ENCODE measurements at regions not wholly inside any gene's neighbourhood (a gene's known extent, or its start where the extent isn't known, plus 50 kb on each side); places are given as distances from the start of the nearest gene placed in this dataset.

- H3K4me3 ChIP-seq (ENCODE audit: low read length): no peak overlapping the region
- no peaks in the 10 kb centered on the region for H3K36me3 ChIP-seq (ENCODE audit: control insufficient read depth, low read depth, low read length)
- H3K27ac ChIP-seq (ENCODE audit: low read length): no peak overlapping the region
- H3K9me3 ChIP-seq (ENCODE audit: control insufficient read depth, low read depth, low read length): no peaks in the 10 kb centered on the region
- H3K4me1 ChIP-seq (ENCODE audit: control insufficient read depth, low read depth, low read length): peaks cover 10% of the 10 kb centered on the region
- no peak overlapping the region for H3K9ac ChIP-seq (ENCODE audit: low read length)
- H3K27me3 ChIP-seq (ENCODE audit: control insufficient read depth, insufficient read depth, low read length): no peaks in the 10 kb centered on the region
Observed at GRCh38 chr20:22513574-22513973, 70.8 kb downstream of the FOXA2 start.

- no peak overlapping the region for H3K9ac ChIP-seq (ENCODE audit: low read length)
- no peak overlapping the region for H3K27ac ChIP-seq (ENCODE audit: low read length)
- H3K27me3 ChIP-seq (ENCODE audit: control insufficient read depth, insufficient read depth, low read length): no peaks in the 10 kb centered on the region
- no peaks in the 10 kb centered on the region for H3K9me3 ChIP-seq (ENCODE audit: control insufficient read depth, low read depth, low read length)
- H3K36me3 ChIP-seq (ENCODE audit: control insufficient read depth, low read depth, low read length): no peaks in the 10 kb centered on the region
- H3K4me1 ChIP-seq (ENCODE audit: control insufficient read depth, low read depth, low read length): peaks cover 10% of the 10 kb centered on the region
- no peak overlapping the region for H3K4me3 ChIP-seq (ENCODE audit: low read length)
Observed at GRCh38 chr20:22512911-22513489, 71.4 kb downstream of the FOXA2 start.

- Histone ChIP-seq H3K36me3 (ENCODE audit: control insufficient read depth, low read depth, low read length) (no peaks in the 10 kb centered on the region), H3K4me3 (ENCODE audit: low read length) (no peak overlapping the region), H3K4me1 (ENCODE audit: control insufficient read depth, low read depth, low read length) (peaks cover 10% of the 10 kb centered on the region), H3K9me3 (ENCODE audit: control insufficient read depth, low read depth, low read length) (no peaks in the 10 kb centered on the region), H3K9ac (ENCODE audit: low read length) (no peak overlapping the region), H3K27ac (ENCODE audit: low read length) (no peak overlapping the region), H3K27me3 (ENCODE audit: control insufficient read depth, insufficient read depth, low read length) (no peaks in the 10 kb centered on the region)
Observed at GRCh38 chr20:22511943-22512910, 72.1 kb downstream of the FOXA2 start.

GRCh38 chr20:22509843-22510147 is 74.6 kb downstream of the FOXA2 start:
- Histone ChIP-seq H3K9ac (ENCODE audit: low read length) (no peak overlapping the region), H3K27me3 (ENCODE audit: control insufficient read depth, insufficient read depth, low read length) (no peaks in the 10 kb centered on the region), H3K9me3 (ENCODE audit: control insufficient read depth, low read depth, low read length) (no peaks in the 10 kb centered on the region), H3K36me3 (ENCODE audit: control insufficient read depth, low read depth, low read length) (no peaks in the 10 kb centered on the region), H3K27ac (ENCODE audit: low read length) (no peak overlapping the region), H3K4me1 (ENCODE audit: control insufficient read depth, low read depth, low read length) (peaks cover 10% of the 10 kb centered on the region), H3K4me3 (ENCODE audit: low read length) (no peak overlapping the region)

- Histone ChIP-seq H3K9ac (ENCODE audit: low read length) (no peak overlapping the region), H3K27ac (ENCODE audit: low read length) (no peak overlapping the region), H3K27me3 (ENCODE audit: control insufficient read depth, insufficient read depth, low read length) (no peaks in the 10 kb centered on the region), H3K9me3 (ENCODE audit: control insufficient read depth, low read depth, low read length) (no peaks in the 10 kb centered on the region), H3K36me3 (ENCODE audit: control insufficient read depth, low read depth, low read length) (no peaks in the 10 kb centered on the region), H3K4me1 (ENCODE audit: control insufficient read depth, low read depth, low read length) (peaks cover 10% of the 10 kb centered on the region), H3K4me3 (ENCODE audit: low read length) (no peak overlapping the region)
Observed at GRCh38 chr20:22509090-22509842, 75.1 kb downstream of the FOXA2 start.

GRCh38 chr20:22508426-22508825 is 75.9 kb downstream of the FOXA2 start:
- Histone ChIP-seq H3K4me3 (ENCODE audit: low read length) (no peak overlapping the region), H3K27ac (ENCODE audit: low read length) (no peak overlapping the region), H3K9me3 (ENCODE audit: control insufficient read depth, low read depth, low read length) (no peaks in the 10 kb centered on the region), H3K36me3 (ENCODE audit: control insufficient read depth, low read depth, low read length) (no peaks in the 10 kb centered on the region), H3K4me1 (ENCODE audit: control insufficient read depth, low read depth, low read length) (peaks cover 10% of the 10 kb centered on the region), H3K27me3 (ENCODE audit: control insufficient read depth, insufficient read depth, low read length) (no peaks in the 10 kb centered on the region), H3K9ac (ENCODE audit: low read length) (no peak overlapping the region)

GRCh38 chr20:22507240-22507961 is 77.0 kb downstream of the FOXA2 start:
- Histone ChIP-seq H3K4me3 (ENCODE audit: low read length) (no peak overlapping the region), H3K27me3 (ENCODE audit: control insufficient read depth, insufficient read depth, low read length) (no peaks in the 10 kb centered on the region), H3K4me1 (ENCODE audit: control insufficient read depth, low read depth, low read length) (peaks cover 6% of the 10 kb centered on the region), H3K9ac (ENCODE audit: low read length) (no peak overlapping the region), H3K27ac (ENCODE audit: low read length) (no peak overlapping the region), H3K9me3 (ENCODE audit: control insufficient read depth, low read depth, low read length) (no peaks in the 10 kb centered on the region), H3K36me3 (ENCODE audit: control insufficient read depth, low read depth, low read length) (no peaks in the 10 kb centered on the region)

GRCh38 chr20:22506827-22507226 is 77.5 kb downstream of the FOXA2 start:
- H3K4me1 ChIP-seq (ENCODE audit: control insufficient read depth, low read depth, low read length): peaks cover under 1% of the 10 kb centered on the region

GRCh38 chr20:22504829-22505377 is 79.5 kb downstream of the FOXA2 start:
- H3K9ac ChIP-seq (ENCODE audit: low read length): no peak overlapping the region
- H3K27me3 ChIP-seq (ENCODE audit: control insufficient read depth, insufficient read depth, low read length): no peaks in the 10 kb centered on the region
- no peaks in the 10 kb centered on the region for H3K9me3 ChIP-seq (ENCODE audit: control insufficient read depth, low read depth, low read length)
- H3K27ac ChIP-seq (ENCODE audit: low read length): no peak overlapping the region
- no peak overlapping the region for H3K4me3 ChIP-seq (ENCODE audit: low read length)
- no peaks in the 10 kb centered on the region for H3K4me1 ChIP-seq (ENCODE audit: control insufficient read depth, low read depth, low read length)
- H3K36me3 ChIP-seq (ENCODE audit: control insufficient read depth, low read depth, low read length): no peaks in the 10 kb centered on the region

More at GRCh38 chr20:22506827-22507226, 77.5 kb downstream of the FOXA2 start:
- Histone ChIP-seq H3K9ac (ENCODE audit: low read length) (no peak overlapping the region), H3K27ac (ENCODE audit: low read length) (no peak overlapping the region), H3K27me3 (ENCODE audit: control insufficient read depth, insufficient read depth, low read length) (no peaks in the 10 kb centered on the region), H3K9me3 (ENCODE audit: control insufficient read depth, low read depth, low read length) (no peaks in the 10 kb centered on the region), H3K36me3 (ENCODE audit: control insufficient read depth, low read depth, low read length) (no peaks in the 10 kb centered on the region), H3K4me3 (ENCODE audit: low read length) (no peak overlapping the region)

- H3K9me3 ChIP-seq (ENCODE audit: control insufficient read depth, low read depth, low read length): no peaks in the 10 kb centered on the region
- H3K36me3 ChIP-seq (ENCODE audit: control insufficient read depth, low read depth, low read length): no peaks in the 10 kb centered on the region
- H3K27me3 ChIP-seq (ENCODE audit: control insufficient read depth, insufficient read depth, low read length): no peaks in the 10 kb centered on the region
- H3K9ac ChIP-seq (ENCODE audit: low read length): no peak overlapping the region
- H3K4me1 ChIP-seq (ENCODE audit: control insufficient read depth, low read depth, low read length): no peaks in the 10 kb centered on the region
- no peak overlapping the region for H3K27ac ChIP-seq (ENCODE audit: low read length)
- no peak overlapping the region for H3K4me3 ChIP-seq (ENCODE audit: low read length)
Observed at GRCh38 chr20:22503577-22503976, 80.8 kb downstream of the FOXA2 start.

GRCh38 chr20:22502731-22503191 is 81.6 kb downstream of the FOXA2 start:
- Histone ChIP-seq H3K36me3 (ENCODE audit: control insufficient read depth, low read depth, low read length) (no peaks in the 10 kb centered on the region), H3K4me3 (ENCODE audit: low read length) (no peak overlapping the region), H3K9ac (ENCODE audit: low read length) (no peak overlapping the region), H3K9me3 (ENCODE audit: control insufficient read depth, low read depth, low read length) (no peaks in the 10 kb centered on the region), H3K4me1 (ENCODE audit: control insufficient read depth, low read depth, low read length) (no peaks in the 10 kb centered on the region), H3K27ac (ENCODE audit: low read length) (no peak overlapping the region), H3K27me3 (ENCODE audit: control insufficient read depth, insufficient read depth, low read length) (no peaks in the 10 kb centered on the region)

All from iPS-18a (cell line).